NB4 (cell line): ENCODE measurements at regions not wholly inside any gene's neighbourhood (a gene's known extent, or its start where the extent isn't known, plus 50 kb on each side); places are given as distances from the start of the nearest gene placed in this dataset.
A peak's percentile ranks its signal among the peaks of the same experiment; 100 is the strongest.
"Not testable (repeated sequence)": the region's sequence is repeated elsewhere in the genome, so short reads cannot be mapped to it uniquely, and the experiment has no call there.

ENCODE experiments used
- DNase-seq: peaks from one replicate; pipeline ENCODE4 v3.0.0; 2010; ENCODE audit warnings: low read depth
- H3K4me3 ChIP-seq: one replicate; pipeline ENCODE4 v1.5.1; 2011; ENCODE audit warnings: mild to moderate bottlenecking, low read depth, low read length, moderate library complexity

- not testable (repeated sequence) for DNase-seq, H3K4me3 ChIP-seq
These were observed 73.4 kb upstream of the TNK2 start for GRCh38 chr3:195981778-195982177.

GRCh38 chr3:195979877-195980276 lies 71.5 kb upstream of the TNK2 start:
- DNase-seq, H3K4me3 ChIP-seq: not testable (repeated sequence)

- not testable (repeated sequence) for DNase-seq, H3K4me3 ChIP-seq
These were observed 70.2 kb upstream of the TNK2 start for GRCh38 chr3:195978585-195978984.

GRCh38 chr3:195976876-195977275 lies 68.5 kb upstream of the TNK2 start:
- not testable (repeated sequence) for H3K4me3 ChIP-seq, DNase-seq

DNA sequence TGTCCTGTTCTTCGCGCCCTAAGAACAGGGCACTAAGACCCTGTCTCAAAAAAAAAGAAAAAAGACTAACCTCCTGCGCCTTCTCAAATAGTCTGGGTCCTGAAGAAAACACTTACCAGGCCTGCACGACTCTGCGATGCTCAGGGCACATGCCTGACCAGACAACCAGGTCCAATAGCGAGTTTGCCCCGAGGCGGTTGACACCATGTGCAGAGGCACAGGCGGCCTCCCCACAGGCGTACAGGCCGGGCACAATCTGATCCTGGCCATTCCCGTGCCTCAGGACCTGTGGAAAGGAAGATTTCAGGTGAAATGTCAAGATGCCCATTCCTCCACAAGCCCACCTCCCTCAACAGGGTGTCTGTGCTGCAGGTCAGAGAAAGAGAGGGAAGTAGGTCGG lies 65.9 kb upstream of the TNK2 start:
- DNase-seq, H3K4me3 ChIP-seq: not testable (repeated sequence)

DNA sequence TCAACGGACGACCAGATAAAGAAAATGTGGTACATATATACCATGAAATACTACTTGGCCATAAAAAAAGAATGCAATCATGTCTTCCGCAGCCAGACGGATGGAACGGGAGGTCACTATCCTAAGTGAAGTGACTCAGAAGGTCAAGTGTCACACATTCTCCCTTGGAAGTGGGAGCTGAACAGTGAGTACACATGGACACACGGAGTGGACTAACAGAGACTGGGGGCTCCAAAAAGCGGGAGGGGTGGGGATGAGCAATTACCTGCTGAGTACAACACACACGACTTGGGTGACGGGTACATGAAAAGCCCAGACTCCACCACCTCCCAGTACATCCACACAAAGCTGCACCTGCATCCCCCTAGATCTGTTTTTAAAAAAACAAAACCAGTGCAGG lies 62.5 kb upstream of the TNK2 start:
- not testable (repeated sequence) for H3K4me3 ChIP-seq, DNase-seq

DNA sequence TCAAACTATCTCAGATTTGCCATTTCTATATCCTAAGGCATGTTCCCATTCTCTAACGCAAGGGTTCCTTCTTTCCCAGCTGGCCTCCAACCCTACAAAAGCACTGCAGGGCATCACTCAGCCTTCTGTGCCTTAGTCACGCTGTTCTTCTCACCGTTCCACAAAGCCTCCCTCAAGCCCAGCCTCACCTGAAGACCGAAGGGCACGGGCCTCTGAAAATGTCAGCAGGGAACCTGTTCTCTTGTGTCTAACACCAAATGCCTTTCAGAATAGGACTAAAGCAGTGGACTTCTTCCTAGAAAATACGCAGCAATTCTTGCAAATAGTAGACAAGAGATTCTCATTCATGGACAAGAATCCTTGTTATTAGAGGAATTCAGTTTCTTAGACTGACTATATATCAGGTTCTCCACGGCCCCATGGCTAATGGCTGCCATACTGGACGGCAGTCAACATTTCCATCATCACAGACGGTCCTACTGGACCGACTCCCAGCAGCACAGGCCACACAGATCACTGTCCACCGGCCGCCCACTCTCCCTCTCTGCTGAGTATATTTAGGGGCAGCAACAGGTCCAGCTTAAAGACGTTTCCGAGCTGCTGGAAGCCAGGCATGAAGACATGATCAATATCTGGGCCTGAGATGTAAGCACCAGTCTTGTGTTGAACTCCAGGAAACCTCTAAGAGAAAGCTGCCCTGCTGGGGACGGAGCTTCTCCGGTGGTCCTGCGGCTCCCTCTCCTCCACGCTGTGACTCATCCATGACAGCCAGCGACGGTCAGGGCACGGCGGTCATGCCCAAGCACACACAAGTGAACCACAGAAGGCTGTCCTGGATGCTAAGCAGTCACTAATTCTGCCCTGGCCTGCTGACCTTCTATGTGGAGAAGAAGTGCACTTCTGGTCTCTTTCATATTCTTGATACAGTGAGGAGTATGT lies 61.8 kb upstream of the TNK2 start:
- not testable (repeated sequence) for DNase-seq, H3K4me3 ChIP-seq

GRCh38 chr3:195969341-195969740 lies 61.0 kb upstream of the TNK2 start:
- DNase-seq, H3K4me3 ChIP-seq: not testable (repeated sequence)

GRCh38 chr3:195968104-195968503 lies 59.8 kb upstream of the TNK2 start:
- DNase-seq, H3K4me3 ChIP-seq: not testable (repeated sequence)

DNA sequence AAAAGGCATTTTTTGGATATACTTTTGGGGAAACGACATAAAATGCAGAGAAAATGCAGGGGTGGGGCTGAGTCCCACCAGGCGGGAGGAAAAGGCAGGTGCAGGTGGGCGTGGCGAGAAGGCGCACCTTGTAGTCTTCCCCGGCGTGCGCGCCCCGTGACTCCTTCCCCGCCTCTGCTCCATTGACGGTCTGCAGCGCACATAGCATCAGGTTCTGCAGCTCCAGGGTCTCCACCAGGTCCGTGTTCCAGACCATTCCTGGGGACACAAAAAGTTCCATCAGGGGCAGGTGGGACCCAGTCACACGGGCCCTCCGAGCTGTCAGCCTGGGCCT lies 59.0 kb upstream of the TNK2 start:
- not testable (repeated sequence) for H3K4me3 ChIP-seq, DNase-seq

- not testable (repeated sequence) for DNase-seq, H3K4me3 ChIP-seq
These were observed 58.4 kb upstream of the TNK2 start for GRCh38 chr3:195966563-195967386.

DNA sequence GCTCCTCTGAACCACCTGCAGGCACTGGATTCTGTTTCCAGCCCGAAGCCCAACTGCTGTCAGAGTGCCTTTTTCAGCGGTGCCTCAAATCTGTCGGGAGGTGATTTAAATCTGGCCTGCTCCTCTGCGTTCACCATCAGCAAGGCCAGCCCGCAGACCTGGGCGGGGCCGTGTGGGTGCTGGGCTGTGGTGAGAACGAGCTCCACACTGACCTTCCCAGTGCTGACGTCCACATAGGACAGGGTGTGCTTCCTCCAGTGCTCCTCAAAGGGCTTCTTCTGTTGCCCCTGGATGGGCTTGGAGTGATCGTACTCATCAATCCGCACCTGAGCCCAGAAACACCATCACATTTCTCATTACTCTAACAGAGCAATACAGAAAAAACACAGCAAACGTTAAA lies 56.9 kb upstream of the TNK2 start:
- DNase-seq, H3K4me3 ChIP-seq: not testable (repeated sequence)

GRCh38 chr3:195964318-195965107 lies 56.2 kb upstream of the TNK2 start:
- not testable (repeated sequence) for H3K4me3 ChIP-seq, DNase-seq

- DNase-seq, H3K4me3 ChIP-seq: not testable (repeated sequence)
These were observed 53.9 kb upstream of the TNK2 start for GRCh38 chr3:195962222-195962621.

DNA sequence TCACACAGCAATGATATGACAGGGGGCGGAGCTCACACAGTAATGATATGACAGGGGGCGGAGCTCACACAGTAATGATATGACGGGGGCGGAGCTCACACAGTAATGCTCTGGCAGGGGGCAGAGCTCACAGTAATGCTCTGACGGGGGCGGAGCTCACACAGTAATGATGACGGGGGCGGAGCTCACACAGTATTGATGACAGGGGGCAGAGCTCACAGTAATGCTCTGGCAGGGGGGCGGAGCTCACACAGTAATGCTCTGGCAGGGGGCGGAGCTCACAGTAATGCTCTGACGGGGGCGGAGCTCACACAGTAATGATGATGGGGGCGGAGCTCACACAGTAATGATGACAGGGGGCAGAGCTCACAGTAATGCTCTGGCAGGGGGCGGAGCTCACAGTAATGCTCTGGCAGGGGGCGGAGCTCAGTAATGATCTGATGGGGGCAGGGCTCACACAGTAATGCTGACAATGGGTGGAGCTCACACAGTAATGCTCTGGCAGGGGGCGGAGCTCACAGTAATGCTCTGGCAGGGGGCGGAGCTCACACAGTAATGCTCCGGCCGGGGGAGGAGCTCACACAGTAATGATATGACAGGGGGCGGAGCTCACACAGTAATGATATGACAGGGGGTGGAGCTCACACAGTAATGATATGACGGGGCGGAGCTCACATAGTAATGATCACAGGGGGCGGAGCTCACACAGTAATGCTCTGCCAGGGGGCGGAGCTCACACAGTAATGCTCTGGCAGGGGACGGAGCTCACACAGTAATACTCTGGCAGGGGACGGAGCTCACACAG lies 52.8 kb upstream of the TNK2 start:
- peak; percentile 44 for DNase-seq
- H3K4me3 ChIP-seq, result not testable (repeated sequence)

DNA sequence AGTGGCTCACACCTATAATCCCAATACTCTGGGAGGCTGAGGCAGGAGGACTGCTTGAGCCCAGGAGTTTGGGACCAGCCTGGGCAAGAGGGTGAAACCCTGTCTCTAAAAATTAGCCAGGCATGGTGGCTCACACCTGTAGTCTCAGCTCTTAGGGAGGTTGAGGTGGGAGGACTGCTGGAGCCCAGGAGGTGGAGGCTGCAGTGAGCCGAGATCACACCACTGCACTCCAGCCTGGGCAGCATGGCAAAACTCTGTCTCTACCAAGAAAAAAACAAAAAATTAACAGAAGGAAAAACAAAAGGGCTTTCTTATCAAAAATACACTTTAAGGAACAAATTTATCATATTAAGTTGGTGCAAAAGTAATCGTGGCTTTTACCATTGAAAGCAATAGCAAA lies 51.8 kb upstream of the TNK2 start:
- DNase-seq, H3K4me3 ChIP-seq: not testable (repeated sequence)

- not testable (repeated sequence) for H3K4me3 ChIP-seq
These were observed 51.2 kb upstream of the TNK2 start for GRCh38 chr3:195959367-195960157.

GRCh38 chr3:195958736-195959135 lies 50.4 kb upstream of the TNK2 start:
- DNase-seq, result peak; percentile 16
- not testable (repeated sequence) for H3K4me3 ChIP-seq

More at GRCh38 chr3:195959367-195960157, 51.2 kb upstream of the TNK2 start:
- DNase-seq, result not testable (repeated sequence)
